ENCODE measurements at regions not wholly inside any gene's neighbourhood (a gene's known extent, or its start where the extent isn't known, plus 50 kb on each side); places are given as distances from the start of the nearest gene placed in this dataset.
"Not testable (repeated sequence)": the region's sequence is repeated elsewhere in the genome, so short reads cannot be mapped to it uniquely, and the experiment has no call there.

DNA sequence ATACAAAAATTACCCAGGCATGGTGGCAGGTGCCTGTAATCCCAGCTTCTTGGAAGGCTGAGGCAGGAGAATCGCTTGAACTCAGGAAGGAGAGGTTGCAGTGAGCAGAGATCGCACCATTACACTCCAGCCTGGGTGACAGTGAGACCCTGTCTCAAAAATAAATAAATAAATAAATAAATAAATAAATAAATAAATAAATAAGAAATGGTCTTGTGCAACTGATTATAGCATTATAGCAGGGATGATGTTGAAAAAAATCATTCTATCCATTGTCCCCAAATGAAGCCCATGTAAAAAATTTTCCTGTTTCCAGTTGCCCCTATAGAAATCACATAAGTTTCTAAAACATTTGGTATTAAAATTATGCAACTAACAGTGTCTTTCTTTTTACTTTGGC lies 100.5 kb downstream of the CMC2 start:
- TF ChIP-seq, protein P1, sequence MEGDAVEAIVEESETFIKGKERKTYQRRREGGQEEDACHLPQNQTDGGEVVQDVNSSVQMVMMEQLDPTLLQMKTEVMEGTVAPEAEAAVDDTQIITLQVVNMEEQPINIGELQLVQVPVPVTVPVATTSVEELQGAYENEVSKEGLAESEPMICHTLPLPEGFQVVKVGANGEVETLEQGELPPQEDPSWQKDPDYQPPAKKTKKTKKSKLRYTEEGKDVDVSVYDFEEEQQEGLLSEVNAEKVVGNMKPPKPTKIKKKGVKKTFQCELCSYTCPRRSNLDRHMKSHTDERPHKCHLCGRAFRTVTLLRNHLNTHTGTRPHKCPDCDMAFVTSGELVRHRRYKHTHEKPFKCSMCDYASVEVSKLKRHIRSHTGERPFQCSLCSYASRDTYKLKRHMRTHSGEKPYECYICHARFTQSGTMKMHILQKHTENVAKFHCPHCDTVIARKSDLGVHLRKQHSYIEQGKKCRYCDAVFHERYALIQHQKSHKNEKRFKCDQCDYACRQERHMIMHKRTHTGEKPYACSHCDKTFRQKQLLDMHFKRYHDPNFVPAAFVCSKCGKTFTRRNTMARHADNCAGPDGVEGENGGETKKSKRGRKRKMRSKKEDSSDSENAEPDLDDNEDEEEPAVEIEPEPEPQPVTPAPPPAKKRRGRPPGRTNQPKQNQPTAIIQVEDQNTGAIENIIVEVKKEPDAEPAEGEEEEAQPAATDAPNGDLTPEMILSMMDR (IDR thresholded peaks at IDR 0.05) = not testable (repeated sequence)
- not testable (repeated sequence) for TF ChIP-seq ZFX (IDR thresholded peaks at IDR 0.05; ENCODE audit: borderline replicate concordance)

Measured in 22Rv1 (cell line).